PFSK-1 (cell line): ENCODE measurements at regions not wholly inside any gene's neighbourhood (a gene's known extent, or its start where the extent isn't known, plus 50 kb on each side); places are given as distances from the start of the nearest gene placed in this dataset.

Experiments used
- POLR2AphosphoS5 ChIP-seq: IDR thresholded peaks from 2 replicates; pipeline ENCODE4 v1.6.1; 2012; ENCODE audit warnings: low read depth, mild to moderate bottlenecking, control low read depth, low read length, moderate library complexity
- SIN3A ChIP-seq: IDR thresholded peaks from 2 replicates; pipeline ENCODE4 v1.6.1; 2012; ENCODE audit warnings: mild to moderate bottlenecking, low read length, moderate library complexity, borderline replicate concordance; ENCODE audit not compliant: insufficient read depth
- TAF1 ChIP-seq: IDR thresholded peaks from 2 replicates; pipeline ENCODE4 v1.6.1; 2012; ENCODE audit warnings: low read length, control low read depth, borderline replicate concordance; ENCODE audit not compliant: insufficient read depth

- TF ChIP-seq TAF1 (no peak), POLR2AphosphoS5 (no peak), SIN3A (no peak)
Measured at GRCh38 chr12:91922139-91922538, 223.5 kb downstream of the BTG1 start.
